Activated CD8-positive, alpha-beta memory T cell treated with anti-CD3 and anti-CD28 coated beads, Interleukin-2, amount 10 ng/mL, durations not matched to agents 7 days and 5 days (primary cell): ENCODE measurements at regions not wholly inside any gene's neighbourhood (a gene's known extent, or its start where the extent isn't known, plus 50 kb on each side); places are given as distances from the start of the nearest gene placed in this dataset.
"Not testable (repeated sequence)": the region's sequence is repeated elsewhere in the genome, so short reads cannot be mapped to it uniquely, and the experiment has no call there.

Experiments
- ATAC-seq: fragments of 150-1000 bp; cut with Tn5 transposase; one replicate; pipeline ENCODE4 v1.10.0; 2021; ENCODE audit warnings: moderate library complexity
- CTCF ChIA-PET: fragments of 350-600 bp; sonication (Branson Sonifier 250); formaldehyde crosslinking; loops from one replicate; lab custom pipeline; 2021; ENCODE audit warnings: antibody characterized with exemption; lab: Charles Lee
- DNase-seq: peaks from one replicate; pipeline ENCODE4 v3.0.0-alpha.2; 2020
- H3K27ac Mint-ChIP-seq: one replicate; pipeline ENCODE4 v1.8.0; 2021; ENCODE audit warnings: mild to moderate bottlenecking, mixed read lengths
- H3K27me3 Mint-ChIP-seq: one replicate; pipeline ENCODE4 v1.8.0; 2021; ENCODE audit warnings: mixed read lengths
- H3K36me3 Mint-ChIP-seq: one replicate; pipeline ENCODE4 v1.8.0; 2021; ENCODE audit warnings: mild to moderate bottlenecking, mixed read lengths
- H3K4me1 Mint-ChIP-seq: one replicate; pipeline ENCODE4 v1.8.0; 2021; ENCODE audit warnings: mixed read lengths
- H3K4me3 Mint-ChIP-seq: one replicate; pipeline ENCODE4 v1.8.0; 2021; ENCODE audit warnings: mild to moderate bottlenecking, moderate library complexity, mixed read lengths
- H3K9me3 Mint-ChIP-seq: one replicate; pipeline ENCODE4 v1.8.0; 2022; ENCODE audit warnings: low read depth, mixed read lengths

DNA sequence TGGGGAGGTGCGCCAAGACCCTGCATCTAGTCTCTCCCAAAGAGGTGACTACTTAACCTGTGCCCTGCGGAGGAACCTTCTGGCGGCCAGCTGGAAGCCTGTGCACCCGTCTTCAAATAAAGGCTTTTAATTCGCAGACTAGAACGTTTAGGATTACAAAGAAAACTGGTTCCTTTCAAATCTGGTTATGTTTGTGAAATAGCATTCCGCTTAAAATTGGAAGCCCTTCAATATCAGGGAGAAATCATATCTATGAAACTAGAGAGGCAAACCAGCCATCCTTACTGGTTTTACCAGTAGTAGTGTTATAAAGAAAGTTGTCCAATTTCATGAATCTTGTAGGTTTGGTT, 250.8 kb downstream of the FAM72C start:
- ATAC-seq (no peak), DNase-seq (no peak)
- Mint-ChIP-seq H3K9me3 (no peaks in the 10 kb centered on the region), H3K27me3 (peaks cover 19% of the 10 kb centered on the region), H3K4me1 (no peaks in the 10 kb centered on the region), H3K4me3 (no peak overlapping the region), H3K36me3 (no peaks in the 10 kb centered on the region), H3K27ac (no peak overlapping the region)
- CTCF ChIA-PET = no interaction called here

DNA sequence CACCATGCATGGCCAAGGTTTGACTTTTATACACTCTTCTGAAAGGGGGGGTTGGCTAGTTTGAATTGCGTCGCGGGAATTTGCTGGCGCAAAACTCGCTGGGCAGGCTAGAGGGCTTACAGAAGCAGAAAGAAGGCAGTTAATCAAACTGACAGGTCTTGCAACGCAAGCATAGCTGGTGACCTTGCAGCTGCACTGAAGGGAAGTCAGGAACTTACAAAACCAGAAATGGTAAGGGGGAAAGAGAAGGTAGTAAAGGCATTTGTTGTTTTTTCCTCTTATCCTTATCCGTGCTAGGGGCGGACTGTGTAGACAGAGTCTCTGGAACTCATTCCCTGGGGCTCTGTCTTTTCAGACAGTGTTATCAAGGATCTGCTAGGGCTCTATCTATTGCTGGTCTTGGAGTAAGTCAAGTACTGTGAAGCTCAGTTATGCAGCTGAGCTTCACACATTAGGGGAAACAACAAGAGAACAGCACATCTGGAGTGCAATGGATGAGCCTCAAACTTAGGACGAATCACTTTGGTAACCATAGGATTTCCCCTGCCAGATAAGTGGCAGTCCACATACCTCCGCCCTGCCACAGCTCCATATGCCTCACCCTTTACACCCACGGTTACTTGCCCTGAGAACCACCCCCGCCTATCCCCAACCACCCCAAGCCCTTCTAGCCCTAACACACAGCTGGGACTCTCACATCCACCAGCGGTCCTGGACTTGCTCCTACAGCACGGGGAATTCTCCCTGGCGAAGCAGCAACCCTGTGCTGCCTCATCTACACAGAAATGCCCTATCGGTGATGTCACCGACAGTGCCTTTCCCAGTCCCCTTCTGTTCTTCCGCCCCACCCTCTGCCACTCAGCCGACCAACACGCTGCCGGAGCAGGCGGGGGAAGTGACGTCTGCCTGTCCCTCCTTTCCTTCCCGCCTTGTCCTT, 251.4 kb downstream of the FAM72C start:
- no peaks in the 10 kb centered on the region for H3K9me3 Mint-ChIP-seq
- DNase-seq (no peak), ATAC-seq (no peak)
- no peaks in the 10 kb centered on the region for H3K36me3 Mint-ChIP-seq
- H3K27me3 Mint-ChIP-seq = peaks cover 19% of the 10 kb centered on the region
- CTCF ChIA-PET = no interaction called here
- no peaks in the 10 kb centered on the region for H3K4me1 Mint-ChIP-seq
- no peak overlapping the region for H3K27ac Mint-ChIP-seq
- no peak overlapping the region for H3K4me3 Mint-ChIP-seq

DNA sequence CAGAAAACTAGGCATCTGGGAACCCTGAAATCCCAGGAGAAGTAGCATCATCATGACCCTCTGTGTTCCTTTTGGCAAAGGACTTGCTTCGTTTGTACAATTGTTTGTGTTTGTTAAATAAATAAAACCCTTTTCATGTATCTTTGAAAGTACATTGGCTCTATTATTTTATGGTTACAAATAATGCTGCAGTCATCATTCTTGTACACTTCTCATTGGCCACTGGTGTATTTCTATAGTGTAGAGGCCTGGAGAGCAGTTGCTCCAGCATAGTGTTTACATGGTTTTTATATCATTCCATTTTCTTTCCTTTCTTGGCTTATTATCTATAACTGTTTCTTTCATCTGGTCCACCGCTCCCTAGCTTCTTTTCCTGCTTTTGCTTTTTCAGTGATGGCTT, 253.3 kb downstream of the FAM72C start:
- H3K4me3 Mint-ChIP-seq = no peak overlapping the region
- H3K9me3 Mint-ChIP-seq = no peaks in the 10 kb centered on the region
- DNase-seq = no peak
- H3K4me1 Mint-ChIP-seq = no peaks in the 10 kb centered on the region
- H3K27ac Mint-ChIP-seq = no peak overlapping the region
- CTCF ChIA-PET = no interaction called here
- no peak for ATAC-seq
- peaks cover 19% of the 10 kb centered on the region for H3K27me3 Mint-ChIP-seq
- no peaks in the 10 kb centered on the region for H3K36me3 Mint-ChIP-seq

DNA sequence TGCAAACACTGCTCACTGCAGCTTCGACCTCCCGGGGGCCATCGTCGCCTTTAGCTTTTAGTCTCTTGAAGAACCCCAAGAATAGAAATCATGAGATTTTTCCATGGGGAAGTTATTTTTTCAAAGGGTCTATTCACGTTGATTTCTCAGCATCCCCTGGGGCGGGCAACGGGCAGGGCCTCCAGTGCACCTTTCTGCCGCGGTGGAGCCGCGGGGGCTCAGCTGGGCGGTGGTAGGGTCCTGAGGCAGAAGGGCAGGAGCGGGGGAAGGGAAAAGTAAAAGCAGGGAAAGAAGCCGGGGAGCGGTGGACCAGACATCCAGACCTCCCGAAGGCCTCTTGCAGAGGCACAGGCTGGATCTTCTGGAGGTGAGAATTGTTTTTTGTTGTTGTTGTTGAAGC, 253.8 kb downstream of the FAM72C start:
- Mint-ChIP-seq H3K9me3 (no peaks in the 10 kb centered on the region), H3K27me3 (peaks cover 15% of the 10 kb centered on the region), H3K36me3 (no peaks in the 10 kb centered on the region), H3K4me3 (no peak overlapping the region), H3K27ac (no peak overlapping the region), H3K4me1 (no peaks in the 10 kb centered on the region)
- CTCF ChIA-PET = no interaction called here
- ATAC-seq (no peak), DNase-seq (no peak)

- no peaks in the 10 kb centered on the region for H3K9me3 Mint-ChIP-seq
- no peak for DNase-seq
- no peaks in the 10 kb centered on the region for H3K36me3 Mint-ChIP-seq
- no peak overlapping the region for H3K4me3 Mint-ChIP-seq
- no peak for ATAC-seq
- H3K27me3 Mint-ChIP-seq = peaks cover 15% of the 10 kb centered on the region
- H3K27ac Mint-ChIP-seq = no peak overlapping the region
- CTCF ChIA-PET = no interaction called here
- H3K4me1 Mint-ChIP-seq = no peaks in the 10 kb centered on the region
Observed at GRCh38 chr1:143717434-143717833, 254.4 kb downstream of the FAM72C start.

DNA sequence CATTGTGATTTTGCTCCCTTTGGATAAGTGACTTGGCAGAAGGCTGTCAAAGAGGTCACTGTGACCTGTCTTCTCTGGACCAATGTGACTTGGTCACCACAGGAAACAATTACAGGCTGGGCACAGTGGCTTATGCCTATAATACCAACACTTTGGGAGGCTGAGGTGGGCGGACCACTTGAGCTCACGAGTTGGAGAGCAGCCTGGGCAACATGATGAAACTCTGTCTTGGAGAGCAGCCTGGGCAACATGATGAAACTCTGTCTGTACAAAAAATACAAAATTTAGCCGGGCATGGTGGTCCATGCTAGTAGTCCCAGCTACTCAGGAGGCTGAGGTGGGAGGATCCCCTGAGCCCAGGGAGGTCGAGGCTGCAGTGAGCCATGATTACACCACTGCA, 256.9 kb downstream of the FAM72C start:
- H3K36me3 Mint-ChIP-seq, H3K4me1 Mint-ChIP-seq, ATAC-seq, H3K27ac Mint-ChIP-seq, H3K4me3 Mint-ChIP-seq, CTCF ChIA-PET, DNase-seq, H3K9me3 Mint-ChIP-seq, H3K27me3 Mint-ChIP-seq: not testable (repeated sequence)

DNA sequence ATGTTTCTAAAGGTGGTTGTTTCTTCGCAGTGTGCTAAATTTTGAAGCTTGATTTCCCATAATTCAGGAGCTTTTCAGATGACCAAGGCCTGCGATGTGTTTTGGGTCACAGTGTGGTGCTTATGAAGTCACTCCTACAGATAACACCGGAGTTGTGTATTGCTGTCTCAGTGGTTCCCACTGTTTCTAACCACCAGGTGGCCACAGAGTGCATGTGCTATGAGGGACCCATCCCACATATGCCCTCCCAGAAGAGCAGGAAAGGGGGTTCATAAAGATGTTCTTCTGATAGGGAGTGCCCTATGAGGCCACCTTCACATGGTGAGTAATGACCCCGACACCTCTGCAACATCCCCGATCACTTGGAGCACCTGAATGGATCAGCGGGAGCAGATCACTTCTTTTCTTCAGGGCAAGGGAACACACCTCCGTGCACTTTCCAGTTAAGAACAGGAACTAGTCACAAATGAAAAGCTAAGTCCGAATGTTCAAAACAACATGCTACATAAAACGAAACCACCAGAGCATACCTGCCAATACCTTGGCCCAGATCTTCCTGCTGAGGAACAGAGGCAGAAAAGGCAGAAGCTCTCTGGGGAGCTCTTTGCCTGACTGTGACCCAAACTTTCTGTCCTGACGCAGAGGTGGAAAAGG, 262.1 kb downstream of the FAM72C start:
- H3K4me1 Mint-ChIP-seq, H3K9me3 Mint-ChIP-seq, H3K27ac Mint-ChIP-seq, ATAC-seq, H3K36me3 Mint-ChIP-seq, H3K4me3 Mint-ChIP-seq, DNase-seq, H3K27me3 Mint-ChIP-seq, CTCF ChIA-PET: not testable (repeated sequence)

DNA sequence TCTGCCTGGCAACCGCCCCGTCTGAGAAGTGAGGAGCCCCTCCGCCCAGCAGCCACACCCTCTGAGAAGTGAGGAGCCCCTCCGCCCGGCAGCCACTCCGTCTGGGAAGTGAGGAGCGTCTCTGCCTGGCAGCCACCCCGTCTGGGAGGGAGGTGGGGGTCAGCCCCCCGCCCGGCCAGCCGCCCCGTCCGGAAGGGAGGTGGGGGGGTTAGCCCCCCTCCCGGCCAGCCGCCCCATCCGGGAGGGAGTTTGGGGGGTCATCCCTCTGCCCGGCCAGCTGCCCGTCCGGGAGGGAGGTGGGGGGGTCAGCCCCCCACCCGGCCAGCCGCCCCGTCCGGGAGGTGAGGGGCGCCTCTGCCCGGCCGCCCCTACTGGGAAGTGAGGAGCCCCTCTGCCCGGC, 269.0 kb downstream of the FAM72C start:
- H3K27ac Mint-ChIP-seq, H3K36me3 Mint-ChIP-seq, DNase-seq, ATAC-seq, H3K4me3 Mint-ChIP-seq, H3K9me3 Mint-ChIP-seq, H3K4me1 Mint-ChIP-seq, CTCF ChIA-PET: not testable (repeated sequence)
- peaks cover 28% of the 10 kb centered on the region for H3K27me3 Mint-ChIP-seq

GRCh38 chr1:143699731-143700130, 272.1 kb downstream of the FAM72C start:
- CTCF ChIA-PET = no interaction called here
- no peak overlapping the region for H3K27ac Mint-ChIP-seq
- no peaks in the 10 kb centered on the region for H3K36me3 Mint-ChIP-seq

GRCh38 chr1:143699115-143699514, 272.7 kb downstream of the FAM72C start:
- Mint-ChIP-seq H3K36me3 (no peaks in the 10 kb centered on the region), H3K27me3 (peaks cover 39% of the 10 kb centered on the region), H3K4me1 (no peaks in the 10 kb centered on the region), H3K4me3 (no peak overlapping the region), H3K27ac (no peak overlapping the region), H3K9me3 (no peaks in the 10 kb centered on the region)
- CTCF ChIA-PET = no interaction called here
- no peak for ATAC-seq
- no peak for DNase-seq

More at GRCh38 chr1:143699731-143700130, 272.1 kb downstream of the FAM72C start:
- H3K4me3 Mint-ChIP-seq = no peak overlapping the region
- H3K4me1 Mint-ChIP-seq = no peaks in the 10 kb centered on the region
- DNase-seq = no peak
- H3K27me3 Mint-ChIP-seq = peaks cover 34% of the 10 kb centered on the region
- no peak for ATAC-seq
- no peaks in the 10 kb centered on the region for H3K9me3 Mint-ChIP-seq

DNA sequence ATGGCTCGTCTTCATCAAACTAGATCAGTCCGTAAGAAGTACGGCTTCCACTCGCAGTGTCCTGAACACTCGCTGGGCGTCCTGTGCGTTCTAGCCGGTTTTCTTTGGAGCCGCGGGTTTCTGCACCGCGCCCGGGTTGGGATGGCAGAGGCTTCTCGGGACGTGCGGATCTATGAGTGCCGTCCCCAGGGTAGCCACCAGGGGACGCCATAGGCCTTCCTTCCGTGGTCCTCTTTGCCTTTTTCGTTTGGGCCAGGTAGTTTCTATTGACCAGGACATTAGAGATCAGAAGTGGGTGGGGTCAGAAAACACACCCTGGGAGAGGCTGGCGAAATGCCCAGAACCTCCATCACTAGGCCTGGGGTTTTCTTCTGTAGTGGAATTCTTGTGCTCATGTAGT, 273.8 kb downstream of the FAM72C start:
- DNase-seq (no peak), ATAC-seq (no peak)
- CTCF ChIA-PET = no interaction called here
- Mint-ChIP-seq H3K9me3 (no peaks in the 10 kb centered on the region), H3K27ac (no peak overlapping the region), H3K4me1 (no peaks in the 10 kb centered on the region), H3K36me3 (no peaks in the 10 kb centered on the region), H3K4me3 (no peak overlapping the region), H3K27me3 (peaks cover 49% of the 10 kb centered on the region)

DNA sequence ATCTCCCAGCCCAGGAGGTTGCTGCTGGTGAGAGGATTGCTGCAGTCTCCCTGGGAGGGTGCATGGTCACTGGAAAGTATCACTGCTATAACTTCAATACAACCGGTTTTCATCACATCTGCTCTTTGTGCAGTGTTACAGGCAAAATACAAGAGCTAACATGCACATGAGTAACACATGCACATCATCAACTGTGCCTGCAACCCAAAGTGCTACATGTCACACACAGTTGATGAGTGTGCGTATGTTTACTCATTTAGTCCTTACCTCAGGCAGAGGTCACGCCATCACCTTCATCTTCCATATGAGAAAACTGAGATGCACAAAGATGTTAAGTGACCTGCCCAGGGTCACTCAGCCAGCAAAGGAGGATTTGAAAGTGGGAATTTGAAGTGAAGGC, 277.7 kb downstream of the FAM72C start:
- no peak overlapping the region for H3K27ac Mint-ChIP-seq
- H3K36me3 Mint-ChIP-seq = no peaks in the 10 kb centered on the region
- CTCF ChIA-PET = no interaction called here
- H3K4me3 Mint-ChIP-seq = no peak overlapping the region
- peaks cover 63% of the 10 kb centered on the region for H3K27me3 Mint-ChIP-seq
- H3K9me3 Mint-ChIP-seq = no peaks in the 10 kb centered on the region
- no peak for ATAC-seq
- DNase-seq = no peak
- H3K4me1 Mint-ChIP-seq = no peaks in the 10 kb centered on the region

DNA sequence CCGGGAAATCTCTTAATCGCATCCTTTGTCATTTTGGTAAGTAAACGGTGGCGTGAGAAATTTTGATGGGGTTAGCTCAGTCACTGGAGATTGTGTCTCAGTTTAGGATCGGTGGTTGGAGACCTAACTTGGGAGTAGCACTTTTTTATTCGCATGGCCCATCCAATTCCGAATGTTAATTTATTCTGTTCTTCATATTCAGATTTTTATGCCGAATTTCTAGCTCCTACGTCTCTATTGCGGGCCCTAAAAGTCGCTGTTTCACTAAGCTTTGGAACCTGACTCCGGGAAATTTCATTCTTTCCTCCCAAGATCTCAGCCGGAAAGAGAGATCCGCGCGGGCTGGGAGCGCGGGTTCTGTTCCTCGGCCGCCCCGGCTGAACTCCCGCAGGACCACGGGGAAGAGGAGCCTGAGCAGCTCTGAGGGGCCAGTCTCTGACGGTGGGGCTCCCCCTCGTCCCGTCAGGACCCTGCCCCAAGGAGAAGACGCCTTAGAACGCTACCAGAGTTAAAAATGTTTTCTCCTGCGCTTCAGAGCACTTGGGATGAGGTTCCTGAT, 279.7 kb downstream of the FAM72C start:
- Mint-ChIP-seq H3K36me3 (no peaks in the 10 kb centered on the region), H3K4me3 (no peak overlapping the region), H3K27ac (no peak overlapping the region), H3K27me3 (peaks cover 51% of the 10 kb centered on the region), H3K9me3 (no peaks in the 10 kb centered on the region), H3K4me1 (no peaks in the 10 kb centered on the region)
- ATAC-seq (no peak), DNase-seq (no peak)
- CTCF ChIA-PET = no interaction called here

GRCh38 chr1:143691400-143691891, 280.3 kb downstream of the FAM72C start:
- no peaks in the 10 kb centered on the region for H3K9me3 Mint-ChIP-seq
- no peak overlapping the region for H3K27ac Mint-ChIP-seq
- H3K4me1 Mint-ChIP-seq = no peaks in the 10 kb centered on the region
- peaks cover 47% of the 10 kb centered on the region for H3K27me3 Mint-ChIP-seq
- H3K4me3 Mint-ChIP-seq = no peak overlapping the region
- CTCF ChIA-PET = no interaction called here
- ATAC-seq (no peak), DNase-seq (no peak)
- H3K36me3 Mint-ChIP-seq = no peaks in the 10 kb centered on the region
